HCT116 (cell line): ENCODE measurements at regions not wholly inside any gene's neighbourhood (a gene's known extent, or its start where the extent isn't known, plus 50 kb on each side); places are given as distances from the start of the nearest gene placed in this dataset.

Experiments
- ATAC-seq: fragments of 200-7000 bp; cut with Tn5 transposase; 2 replicates; pipeline ENCODE4 v1.9.1; 2020; ENCODE audit warnings: mild to moderate bottlenecking, moderate library complexity
- BruUV-seq: library from RNA; stranded (reverse); fragments of 400-500 nt; replicated peaks from 2 replicates; lab custom pipeline; 2021; lab: Mats Ljungman, UMichigan
- CTCF ChIA-PET: fragments of 300-600 bp; sonication (Branson Sonifier 250); formaldehyde crosslinking; loops from one replicate; lab custom pipeline; 2021; ENCODE audit warnings: antibody characterized with exemption; lab: Charles Lee
- POLR2A ChIA-PET: fragments of 300-600, 350-600 bp; sonication (Branson Sonifier 250); formaldehyde crosslinking; loops from one replicate; lab custom pipeline; 2021; ENCODE audit warnings: antibody characterized with exemption; lab: Charles Lee
- RAD21 ChIA-PET, 2 experiments: fragments of 300-600 bp; sonication (Branson Sonifier 250); formaldehyde crosslinking; loops; one replicate each; lab custom pipeline; 2023; ENCODE audit warnings: low total read pairs in 2 of 2; ENCODE audit not compliant: uncharacterized antibody in 2 of 2, unreplicated experiment in 2 of 2, low non-redundant PET in 1 of 2; lab: Charles Lee
- DNase-seq: peaks from one replicate; pipeline ENCODE4 v3.0.0-alpha.2; 2010; ENCODE audit warnings: low read depth, low spot score
- H2AFZ ChIP-seq: fragments of 200-600 bp; shearing (Covaris generic), sonication (generic); 2 replicates; pipeline ENCODE4 v1.6.1; 2017; ENCODE audit warnings: low read depth, mixed run types, mixed read lengths, antibody characterized with exemption, low read length; ENCODE audit not compliant: poor library complexity, severe bottlenecking
- H3K27ac ChIP-seq: 2 replicates; pipeline ENCODE4 v1.5.1; 2012; ENCODE audit warnings: low read depth, low read length
- H3K27me3 ChIP-seq: fragments of 200-600 bp; sonication (generic); 2 replicates; pipeline ENCODE4 v1.6.1; 2016; ENCODE audit warnings: mixed run types, low read length, mixed read lengths; ENCODE audit not compliant: insufficient read depth
- H3K36me3 ChIP-seq, 2 experiments: fragments of 200-500 bp in 1 of 2; fragments of 200-600 bp in 1 of 2; sonication (Bioruptor generic) in 1 of 2; sonication (generic) in 1 of 2; 2 replicates each; pipeline versions ENCODE4 v1.5.1 to v1.6.1; 2014 to 2016; ENCODE audit warnings: low read length in 2 of 2, inconsistent platforms in 1 of 2, mixed read lengths in 1 of 2, mixed run types in 1 of 2; ENCODE audit not compliant: insufficient read depth in 2 of 2, control insufficient read depth in 1 of 2
- H3K4me1 ChIP-seq, 2 experiments: fragments of 200-600 bp in 1 of 2; sonication (generic) in 1 of 2; 2 replicates each; pipeline versions ENCODE4 v1.5.1 to v1.6.1; 2012 to 2017; ENCODE audit warnings: low read length in 2 of 2, inconsistent platforms in 1 of 2, mild to moderate bottlenecking in 1 of 2, mixed read lengths in 1 of 2, mixed run types in 1 of 2, moderate library complexity in 1 of 2; ENCODE audit not compliant: insufficient read depth in 2 of 2, control insufficient read depth in 1 of 2
- H3K4me2 ChIP-seq: fragments of 200-600 bp; sonication (generic); 2 replicates; pipeline ENCODE4 v1.6.1; 2017; ENCODE audit warnings: mixed run types, low read length, mixed read lengths
- H3K4me3 ChIP-seq, 2 experiments: fragments of 200-600 bp in 1 of 2; sonication (generic) in 1 of 2; replicated peaks in 1 of 2; 2 replicates each; pipeline ENCODE4 v1.5.1; 2011 to 2016; ENCODE audit warnings: low read length in 2 of 2, control low read depth in 1 of 2, low read depth in 1 of 2, mild to moderate bottlenecking in 1 of 2, mixed read lengths in 1 of 2, mixed run types in 1 of 2
- H3K79me2 ChIP-seq: fragments of 200-600 bp; sonication (generic); 2 replicates; pipeline ENCODE4 v1.6.1; 2017; ENCODE audit warnings: mild to moderate bottlenecking, mixed run types, low read length, moderate library complexity, mixed read lengths; ENCODE audit not compliant: insufficient read depth
- H3K9ac ChIP-seq: fragments of 200-600 bp; sonication (generic); 2 replicates; pipeline ENCODE4 v1.6.1; 2016; ENCODE audit warnings: low read length, mixed read lengths
- H3K9me2 ChIP-seq: fragments of 200-600 bp; sonication (generic), shearing (Covaris generic); 2 replicates; pipeline ENCODE4 v1.6.1; 2017; ENCODE audit warnings: mixed run types, mild to moderate bottlenecking, moderate library complexity; ENCODE audit not compliant: insufficient read depth
- H3K9me3 ChIP-seq, 2 experiments: fragments of 200-500 bp in 1 of 2; fragments of 200-600 bp in 1 of 2; sonication (Bioruptor generic) in 1 of 2; sonication (generic) in 1 of 2; 2 replicates each; pipeline ENCODE4 v1.6.1; 2014 to 2017; ENCODE audit warnings: low read length in 2 of 2, mixed read lengths in 2 of 2, inconsistent platforms in 1 of 2, low read depth in 1 of 2, mild to moderate bottlenecking in 1 of 2, mixed run types in 1 of 2, moderate library complexity in 1 of 2; ENCODE audit not compliant: control insufficient read depth in 1 of 2, insufficient read depth in 1 of 2
- H4K20me1 ChIP-seq: fragments of 200-600 bp; sonication (generic), shearing (Covaris generic); 2 replicates; pipeline ENCODE4 v1.6.1; 2017; ENCODE audit warnings: mixed run types, mild to moderate bottlenecking, moderate library complexity; ENCODE audit not compliant: insufficient read depth
- ELF1 ChIP-seq: IDR thresholded peaks from 2 replicates; pipeline ENCODE4 v1.6.1; 2012; ENCODE audit warnings: low read depth, borderline replicate concordance
- EZH2 ChIP-seq: fragments of 200-600 bp; sonication (generic); IDR thresholded peaks from 2 replicates; pipeline ENCODE4 v1.6.1; 2017; ENCODE audit warnings: antibody characterized with exemption, mixed run types
- EZH2phosphoT487 ChIP-seq: fragments of 200-600 bp; IDR thresholded peaks from 2 replicates; pipeline ENCODE4 v1.6.1; 2018; ENCODE audit warnings: antibody characterized with exemption, borderline replicate concordance
- FOSL1 ChIP-seq: IDR thresholded peaks from 2 replicates; pipeline ENCODE4 v1.6.1; 2012; ENCODE audit warnings: low read depth
- JUND ChIP-seq: IDR thresholded peaks from 2 replicates; pipeline ENCODE4 v1.6.1; 2012
- POLR2AphosphoS5 ChIP-seq: IDR thresholded peaks from 2 replicates; pipeline ENCODE4 v1.6.1; 2011; ENCODE audit warnings: mild to moderate bottlenecking, low read depth, low read length, moderate library complexity
- SP1 ChIP-seq: IDR thresholded peaks from 2 replicates; pipeline ENCODE4 v1.6.1; 2012; ENCODE audit warnings: low read depth
- SRF ChIP-seq: IDR thresholded peaks from 2 replicates; pipeline ENCODE4 v1.6.1; 2012; ENCODE audit warnings: low read depth
- YY1 ChIP-seq: IDR thresholded peaks from 2 replicates; pipeline ENCODE4 v1.6.1; 2011; ENCODE audit warnings: low read length, low read depth, moderate library complexity, mild to moderate bottlenecking; ENCODE audit not compliant: insufficient replicate concordance; ENCODE audit errors: extremely low read depth
- ZFX ChIP-seq: fragments of 450-650 bp; IDR thresholded peaks from 2 replicates; pipeline ENCODE4 v1.6.1; 2017
- intact Hi-C: fragments of 100-400 bp; cut with micrococcal nuclease; formaldehyde crosslinking; loops from 2 replicates; pipeline ENCODE4 v1.10.0; 2022
- TF ChIP-seq, protein P1 (sequence below), 3 experiments: fragments of 200-600 bp in 1 of 3; sonication (generic) in 1 of 3; IDR thresholded peaks in 2 of 3; conservative IDR thresholded peaks in 1 of 3; 2 replicates each; pipeline ENCODE4 v1.5.1; 2012 to 2017; ENCODE audit warnings: low read depth in 2 of 3, low read length in 2 of 3, antibody characterized with exemption in 1 of 3, borderline replicate concordance in 1 of 3, control low read depth in 1 of 3, mild to moderate bottlenecking in 1 of 3, mixed read lengths in 1 of 3, mixed run types in 1 of 3, moderate library complexity in 1 of 3; ENCODE audit not compliant: insufficient read depth in 1 of 3
- TF ChIP-seq, protein P2 (sequence below): IDR thresholded peaks from 2 replicates; pipeline ENCODE4 v1.6.1; 2012
- TF ChIP-seq, protein P3 (sequence below): IDR thresholded peaks from 2 replicates; pipeline ENCODE4 v1.6.1; 2012
- TF ChIP-seq, protein P4 (sequence below): IDR thresholded peaks from 2 replicates; pipeline ENCODE4 v1.6.1; 2011; ENCODE audit warnings: mild to moderate bottlenecking, low read length, moderate library complexity; ENCODE audit not compliant: insufficient replicate concordance; ENCODE audit errors: extremely low read depth
- TF ChIP-seq, protein P5 (sequence below): IDR thresholded peaks from 2 replicates; pipeline ENCODE4 v1.6.1; 2012; ENCODE audit warnings: low read depth

DNA sequence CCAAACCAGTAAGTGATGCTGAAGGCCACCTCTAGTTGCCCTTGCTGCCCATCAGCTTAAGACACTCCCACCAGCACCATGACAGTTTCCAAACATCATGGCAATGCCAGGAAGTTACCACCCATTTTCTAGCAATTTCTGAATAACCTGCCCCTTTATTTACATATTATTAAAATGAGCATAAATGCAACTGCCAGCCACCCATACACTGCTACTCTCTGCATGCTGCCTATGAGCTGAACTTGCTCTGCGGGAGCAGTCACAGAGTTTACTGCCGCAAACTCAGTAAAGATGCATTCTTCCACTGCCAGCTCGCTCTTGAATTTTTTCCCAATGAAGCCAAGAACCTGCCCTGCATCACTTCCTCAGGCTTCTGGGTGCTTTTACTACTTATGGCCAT is 212.6 kb downstream of the SH2D4B start:
- no peak overlapping the region for H2AFZ ChIP-seq
- no peak for DNase-seq
- no peaks in the 10 kb centered on the region for H3K9me3 ChIP-seq
- H3K4me2 ChIP-seq = no peak overlapping the region
- ChIA-PET RAD21 (no interaction called here), POLR2A (no interaction called here), CTCF (no interaction called here)
- H3K27me3 ChIP-seq = peaks cover 15% of the 10 kb centered on the region
- no TSS peak for BruUV-seq
- no peaks in the 10 kb centered on the region for H4K20me1 ChIP-seq
- no peak overlapping the region for H3K27ac ChIP-seq
- no peaks in the 10 kb centered on the region for H3K36me3 ChIP-seq
- ATAC-seq = no peak
- TF ChIP-seq SP1 (no peak), FOSL1 (no peak), SRF (no peak), EZH2 (no peak), YY1 (no peak), JUND (no peak), EZH2phosphoT487 (no peak), ZFX (no peak), ELF1 (no peak), POLR2AphosphoS5 (no peak)
- TF ChIP-seq, protein P1, sequence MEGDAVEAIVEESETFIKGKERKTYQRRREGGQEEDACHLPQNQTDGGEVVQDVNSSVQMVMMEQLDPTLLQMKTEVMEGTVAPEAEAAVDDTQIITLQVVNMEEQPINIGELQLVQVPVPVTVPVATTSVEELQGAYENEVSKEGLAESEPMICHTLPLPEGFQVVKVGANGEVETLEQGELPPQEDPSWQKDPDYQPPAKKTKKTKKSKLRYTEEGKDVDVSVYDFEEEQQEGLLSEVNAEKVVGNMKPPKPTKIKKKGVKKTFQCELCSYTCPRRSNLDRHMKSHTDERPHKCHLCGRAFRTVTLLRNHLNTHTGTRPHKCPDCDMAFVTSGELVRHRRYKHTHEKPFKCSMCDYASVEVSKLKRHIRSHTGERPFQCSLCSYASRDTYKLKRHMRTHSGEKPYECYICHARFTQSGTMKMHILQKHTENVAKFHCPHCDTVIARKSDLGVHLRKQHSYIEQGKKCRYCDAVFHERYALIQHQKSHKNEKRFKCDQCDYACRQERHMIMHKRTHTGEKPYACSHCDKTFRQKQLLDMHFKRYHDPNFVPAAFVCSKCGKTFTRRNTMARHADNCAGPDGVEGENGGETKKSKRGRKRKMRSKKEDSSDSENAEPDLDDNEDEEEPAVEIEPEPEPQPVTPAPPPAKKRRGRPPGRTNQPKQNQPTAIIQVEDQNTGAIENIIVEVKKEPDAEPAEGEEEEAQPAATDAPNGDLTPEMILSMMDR (IDR thresholded peaks at IDR 0.05 in 2 of 3, conservative IDR thresholded peaks at IDR 0.05 in 1 of 3; ENCODE audit: borderline replicate concordance in 1 of 3, insufficient read depth in 1 of 3, low read depth in 2 of 3, low read length in 2 of 3) = no peak
- TF ChIP-seq, protein P2, sequence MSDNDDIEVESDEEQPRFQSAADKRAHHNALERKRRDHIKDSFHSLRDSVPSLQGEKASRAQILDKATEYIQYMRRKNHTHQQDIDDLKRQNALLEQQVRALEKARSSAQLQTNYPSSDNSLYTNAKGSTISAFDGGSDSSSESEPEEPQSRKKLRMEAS = no peak
- TF ChIP-seq, protein P3, sequence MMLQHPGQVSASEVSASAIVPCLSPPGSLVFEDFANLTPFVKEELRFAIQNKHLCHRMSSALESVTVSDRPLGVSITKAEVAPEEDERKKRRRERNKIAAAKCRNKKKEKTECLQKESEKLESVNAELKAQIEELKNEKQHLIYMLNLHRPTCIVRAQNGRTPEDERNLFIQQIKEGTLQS = no peak
- TF ChIP-seq, protein P4, sequence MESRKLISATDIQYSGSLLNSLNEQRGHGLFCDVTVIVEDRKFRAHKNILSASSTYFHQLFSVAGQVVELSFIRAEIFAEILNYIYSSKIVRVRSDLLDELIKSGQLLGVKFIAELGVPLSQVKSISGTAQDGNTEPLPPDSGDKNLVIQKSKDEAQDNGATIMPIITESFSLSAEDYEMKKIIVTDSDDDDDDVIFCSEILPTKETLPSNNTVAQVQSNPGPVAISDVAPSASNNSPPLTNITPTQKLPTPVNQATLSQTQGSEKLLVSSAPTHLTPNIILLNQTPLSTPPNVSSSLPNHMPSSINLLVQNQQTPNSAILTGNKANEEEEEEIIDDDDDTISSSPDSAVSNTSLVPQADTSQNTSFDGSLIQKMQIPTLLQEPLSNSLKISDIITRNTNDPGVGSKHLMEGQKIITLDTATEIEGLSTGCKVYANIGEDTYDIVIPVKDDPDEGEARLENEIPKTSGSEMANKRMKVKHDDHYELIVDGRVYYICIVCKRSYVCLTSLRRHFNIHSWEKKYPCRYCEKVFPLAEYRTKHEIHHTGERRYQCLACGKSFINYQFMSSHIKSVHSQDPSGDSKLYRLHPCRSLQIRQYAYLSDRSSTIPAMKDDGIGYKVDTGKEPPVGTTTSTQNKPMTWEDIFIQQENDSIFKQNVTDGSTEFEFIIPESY = no peak
- TF ChIP-seq, protein P5, sequence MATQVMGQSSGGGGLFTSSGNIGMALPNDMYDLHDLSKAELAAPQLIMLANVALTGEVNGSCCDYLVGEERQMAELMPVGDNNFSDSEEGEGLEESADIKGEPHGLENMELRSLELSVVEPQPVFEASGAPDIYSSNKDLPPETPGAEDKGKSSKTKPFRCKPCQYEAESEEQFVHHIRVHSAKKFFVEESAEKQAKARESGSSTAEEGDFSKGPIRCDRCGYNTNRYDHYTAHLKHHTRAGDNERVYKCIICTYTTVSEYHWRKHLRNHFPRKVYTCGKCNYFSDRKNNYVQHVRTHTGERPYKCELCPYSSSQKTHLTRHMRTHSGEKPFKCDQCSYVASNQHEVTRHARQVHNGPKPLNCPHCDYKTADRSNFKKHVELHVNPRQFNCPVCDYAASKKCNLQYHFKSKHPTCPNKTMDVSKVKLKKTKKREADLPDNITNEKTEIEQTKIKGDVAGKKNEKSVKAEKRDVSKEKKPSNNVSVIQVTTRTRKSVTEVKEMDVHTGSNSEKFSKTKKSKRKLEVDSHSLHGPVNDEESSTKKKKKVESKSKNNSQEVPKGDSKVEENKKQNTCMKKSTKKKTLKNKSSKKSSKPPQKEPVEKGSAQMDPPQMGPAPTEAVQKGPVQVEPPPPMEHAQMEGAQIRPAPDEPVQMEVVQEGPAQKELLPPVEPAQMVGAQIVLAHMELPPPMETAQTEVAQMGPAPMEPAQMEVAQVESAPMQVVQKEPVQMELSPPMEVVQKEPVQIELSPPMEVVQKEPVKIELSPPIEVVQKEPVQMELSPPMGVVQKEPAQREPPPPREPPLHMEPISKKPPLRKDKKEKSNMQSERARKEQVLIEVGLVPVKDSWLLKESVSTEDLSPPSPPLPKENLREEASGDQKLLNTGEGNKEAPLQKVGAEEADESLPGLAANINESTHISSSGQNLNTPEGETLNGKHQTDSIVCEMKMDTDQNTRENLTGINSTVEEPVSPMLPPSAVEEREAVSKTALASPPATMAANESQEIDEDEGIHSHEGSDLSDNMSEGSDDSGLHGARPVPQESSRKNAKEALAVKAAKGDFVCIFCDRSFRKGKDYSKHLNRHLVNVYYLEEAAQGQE = no peak
- H3K4me1 ChIP-seq = no peaks in the 10 kb centered on the region
- no peaks in the 10 kb centered on the region for H3K9me2 ChIP-seq
- no peak overlapping the region for H3K4me3 ChIP-seq
- intact Hi-C loops = no loop called here
- H3K79me2 ChIP-seq = no peaks in the 10 kb centered on the region
- H3K9ac ChIP-seq = no peak overlapping the region
